Transverse colon (tissue), 4 donors: ENCODE measurements at regions not wholly inside any gene's neighbourhood (a gene's known extent, or its start where the extent isn't known, plus 50 kb on each side); places are given as distances from the start of the nearest gene placed in this dataset.

Experiments used
- DNase-seq: peaks from one replicate; pipeline ENCODE4 v3.0.0-alpha.2; 2019
- H3K27ac ChIP-seq, 4 donors: fragments of 200-600 bp; sonication (generic); 2 replicates each; pipeline ENCODE4 v1.5.1; 2016 to 2018; ENCODE audit warnings: inconsistent platforms in 4 of 4
- H3K27me3 ChIP-seq: fragments of 200-600 bp; sonication (generic); 2 replicates; pipeline ENCODE4 v1.5.1; 2017; ENCODE audit warnings: inconsistent platforms
- H3K36me3 ChIP-seq, 4 donors: fragments of 200-600 bp; sonication (generic); 2 replicates each; pipeline ENCODE4 v1.5.1; 2017 to 2019; ENCODE audit warnings: inconsistent platforms in 4 of 4
- H3K4me1 ChIP-seq, 4 donors: fragments of 200-600 bp; sonication (generic); 2 replicates each; pipeline ENCODE4 v1.5.1; 2017 to 2020; ENCODE audit warnings: inconsistent platforms in 4 of 4
- H3K4me3 ChIP-seq, 4 donors: fragments of 200-600 bp; sonication (generic); 1 replicate in 1 of 4; 2 replicates in 3 of 4; pipeline versions ENCODE4 v1.5.1 to v1.6.1; 2017 to 2019; ENCODE audit warnings: inconsistent platforms in 4 of 4
- H3K9me3 ChIP-seq, 2 donors: fragments of 200-600 bp; sonication (generic); 2 replicates each; pipeline ENCODE4 v1.5.1; 2017 to 2019; ENCODE audit warnings: inconsistent platforms in 2 of 2
- CTCF ChIP-seq, 5 experiments: fragments of 200-600 bp in 3 of 5; fragments of 450-650 bp in 2 of 5; sonication (generic) in 3 of 5; IDR thresholded peaks; 1 replicate in 2 of 5; 2 replicates in 3 of 5; pipeline ENCODE4 v1.5.1; 2016 to 2017; ENCODE audit warnings: antibody characterized with exemption in 5 of 5, inconsistent platforms in 3 of 5, mild to moderate bottlenecking in 2 of 5, moderate library complexity in 1 of 5
- EP300 ChIP-seq: sonication (generic); formaldehyde crosslinking; IDR thresholded peaks from one replicate; pipeline ENCODE4 v1.6.1; 2017; ENCODE audit warnings: antibody characterized with exemption, low read depth
- POLR2A ChIP-seq: fragments of 450-650 bp; IDR thresholded peaks from one replicate; pipeline ENCODE4 v1.6.1; 2016; ENCODE audit warnings: antibody characterized with exemption, mild to moderate bottlenecking, moderate library complexity
- POLR2AphosphoS5 ChIP-seq, 3 donors: sonication (generic); formaldehyde crosslinking; IDR thresholded peaks; one replicate each; pipeline ENCODE4 v1.6.1; 2016; ENCODE audit warnings: antibody characterized with exemption in 3 of 3
- WGBS, 2 donors: methylation state at CpG; one replicate each; pipeline ENCODE4 v1.1.5; 2018; ENCODE audit warnings: low coverage in 1 of 2; 5-methylcytosine and 5-hydroxymethylcytosine counted together
- in situ Hi-C, 4 donors: fragments of 200-750 bp; cut with MboI; loops; one replicate each; pipeline versions ENCODE4 v1.15.0 to v1.15.1; 2017; ENCODE audit warnings: low sequenced_read_pairs in 3 of 4, low pct_ligation_motif_present in 1 of 4, low pct_unique_long_range_greater_than_20kb in 1 of 4
- intact Hi-C: fragments of 100-400 bp; cut with DNase I; formaldehyde crosslinking; loops from one replicate; pipeline ENCODE4 v1.15.1; 2023; ENCODE audit warnings: low total_unique reads

GRCh38 chr2:516131-516530 lies 161.1 kb downstream of the TMEM18 start:
- no peak for DNase-seq
- H3K9me3 ChIP-seq = no peaks in the 10 kb centered on the region
- TF ChIP-seq POLR2AphosphoS5 (IDR thresholded peaks at IDR 0.05) = no peak
- no peak for TF ChIP-seq POLR2A
- TF ChIP-seq EP300 = no peak
- TF ChIP-seq CTCF (IDR thresholded peaks at IDR 0.05) = no peak
- no peaks in the 10 kb centered on the region for H3K27me3 ChIP-seq
- intact Hi-C loops (no loop called here), in situ Hi-C loops (no loop called here)
- H3K27ac ChIP-seq = no peak overlapping the region
- no peak overlapping the region for H3K4me3 ChIP-seq
- H3K36me3 ChIP-seq = no peaks in the 10 kb centered on the region
- H3K4me1 ChIP-seq = no peaks in the 10 kb centered on the region
- 80 to 88% methylated on average over 1 to 7 of the region's 7 CpGs for WGBS, 2 donors

- intact Hi-C loops (no loop called here), in situ Hi-C loops (no loop called here)
- WGBS, 2 donors = 72 to 93% methylated on average over 3 of the region's 3 CpGs
- Histone ChIP-seq H3K9me3 (no peaks in the 10 kb centered on the region), H3K4me1 (no peaks in the 10 kb centered on the region), H3K27me3 (no peaks in the 10 kb centered on the region), H3K27ac (no peak overlapping the region), H3K36me3 (no peaks in the 10 kb centered on the region), H3K4me3 (no peak overlapping the region)
- TF ChIP-seq POLR2A = no peak
- TF ChIP-seq EP300 = no peak
- no peak for TF ChIP-seq POLR2AphosphoS5 (IDR thresholded peaks at IDR 0.05)
- TF ChIP-seq CTCF (IDR thresholded peaks at IDR 0.05) = no peak
- DNase-seq = no peak
Measured at GRCh38 chr2:515441-516127, 161.6 kb downstream of the TMEM18 start.

DNA sequence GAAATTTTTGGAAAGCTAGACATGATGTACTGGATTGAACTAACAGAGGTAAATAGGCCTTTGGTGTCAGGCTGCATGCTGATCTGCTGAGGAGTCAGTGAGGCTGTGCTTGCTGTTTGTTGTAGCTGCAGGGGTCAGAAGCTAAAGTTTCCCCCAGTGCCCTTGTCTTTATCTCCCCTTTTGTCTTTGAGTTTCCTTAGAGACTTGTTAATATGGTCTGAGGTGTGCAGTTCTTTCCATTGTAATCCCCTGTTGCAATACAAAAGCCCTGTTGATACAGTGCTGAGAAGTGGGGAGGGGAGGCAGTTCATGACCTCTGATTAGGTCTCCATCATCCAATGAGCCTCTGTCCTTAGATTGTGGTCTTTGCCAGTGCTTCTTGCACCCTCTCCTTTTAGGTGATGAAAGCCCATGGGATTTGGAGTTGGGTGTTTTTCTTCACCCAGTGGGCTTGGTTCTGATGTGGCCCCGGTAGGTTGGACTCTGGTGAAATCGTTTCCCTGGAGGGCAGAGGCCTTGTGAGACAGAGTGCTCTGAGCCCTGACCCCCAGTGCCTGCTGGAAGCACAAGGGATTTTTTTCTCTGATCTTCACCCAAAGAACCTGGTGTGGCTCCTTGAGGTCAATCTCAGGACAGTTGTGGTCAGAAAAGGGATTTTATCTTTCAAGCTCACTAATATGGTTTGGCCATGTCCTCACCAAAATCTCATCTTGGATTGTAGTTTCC lies 163.1 kb downstream of the TMEM18 start:
- no peaks in the 10 kb centered on the region for H3K4me1 ChIP-seq
- H3K27ac ChIP-seq = no peak overlapping the region
- H3K27me3 ChIP-seq = no peaks in the 10 kb centered on the region
- no peaks in the 10 kb centered on the region for H3K9me3 ChIP-seq
- in situ Hi-C loops (no loop called here), intact Hi-C loops (no loop called here)
- no peak for TF ChIP-seq CTCF (IDR thresholded peaks at IDR 0.05)
- TF ChIP-seq POLR2A = no peak
- TF ChIP-seq POLR2AphosphoS5 (IDR thresholded peaks at IDR 0.05) = no peak
- TF ChIP-seq EP300 = no peak
- H3K4me3 ChIP-seq = no peak overlapping the region
- H3K36me3 ChIP-seq = no peaks in the 10 kb centered on the region
- WGBS, 2 donors = 94% methylated on average over 2 of the region's 2 CpGs; no CpG with 5 or more reads in 1 of the 2 donors
- DNase-seq = no peak

- intact Hi-C loops = no loop called here
- H3K9me3 ChIP-seq = no peaks in the 10 kb centered on the region
- no peaks in the 10 kb centered on the region for H3K27me3 ChIP-seq
- no peak overlapping the region for H3K4me3 ChIP-seq
- TF ChIP-seq POLR2AphosphoS5 (IDR thresholded peaks at IDR 0.05) (no peak), EP300 (no peak), CTCF (IDR thresholded peaks at IDR 0.05) (no peak), POLR2A (no peak)
- 73% methylated on average over 1 of the region's 1 CpG; no CpG with 5 or more reads in 1 of the 2 donors for WGBS, 2 donors
- no peaks in the 10 kb centered on the region for H3K4me1 ChIP-seq
- in situ Hi-C loops = no loop called here
- H3K27ac ChIP-seq = no peak overlapping the region
- no peak for DNase-seq
- no peaks in the 10 kb centered on the region for H3K36me3 ChIP-seq
Measured at GRCh38 chr2:510839-511238, 166.4 kb downstream of the TMEM18 start.
